Type B pancreatic cell (in vitro differentiated cells): ENCODE measurements at regions not wholly inside any gene's neighbourhood (a gene's known extent, or its start where the extent isn't known, plus 50 kb on each side); places are given as distances from the start of the nearest gene placed in this dataset.
"Not testable (repeated sequence)": the region's sequence is repeated elsewhere in the genome, so short reads cannot be mapped to it uniquely, and the experiment has no call there.

Experiments
- DNase-seq: peaks from one replicate; pipeline ENCODE4 v3.0.0; 2021; ENCODE audit warnings: mixed read lengths; ENCODE audit not compliant: unreplicated experiment; ENCODE audit errors: extremely low spot score
- H3K27ac Mint-ChIP-seq: 2 replicates; pipeline ENCODE4 v1.8.0; 2021; ENCODE audit warnings: mild to moderate bottlenecking, mixed read lengths
- H3K27me3 Mint-ChIP-seq: 2 replicates; pipeline ENCODE4 v1.8.0; 2021; ENCODE audit warnings: mixed read lengths
- H3K36me3 Mint-ChIP-seq: 2 replicates; pipeline ENCODE4 v1.8.0; 2021; ENCODE audit warnings: mixed read lengths
- H3K4me1 Mint-ChIP-seq: one replicate; pipeline ENCODE4 v1.8.0; 2021; ENCODE audit warnings: mixed read lengths; ENCODE audit not compliant: unreplicated experiment
- H3K4me3 Mint-ChIP-seq: 2 replicates; pipeline ENCODE4 v1.8.0; 2021; ENCODE audit warnings: mild to moderate bottlenecking, mixed read lengths
- H3K9me3 Mint-ChIP-seq: 2 replicates; pipeline ENCODE4 v1.8.0; 2021; ENCODE audit warnings: mixed read lengths
- TF ChIP-seq, protein P1 (sequence below): fragments of 200-600 bp; sonication (generic); conservative IDR thresholded peaks from 2 replicates; pipeline ENCODE4 v1.5.0; 2021; ENCODE audit warnings: antibody characterized with exemption, mild to moderate bottlenecking

DNA sequence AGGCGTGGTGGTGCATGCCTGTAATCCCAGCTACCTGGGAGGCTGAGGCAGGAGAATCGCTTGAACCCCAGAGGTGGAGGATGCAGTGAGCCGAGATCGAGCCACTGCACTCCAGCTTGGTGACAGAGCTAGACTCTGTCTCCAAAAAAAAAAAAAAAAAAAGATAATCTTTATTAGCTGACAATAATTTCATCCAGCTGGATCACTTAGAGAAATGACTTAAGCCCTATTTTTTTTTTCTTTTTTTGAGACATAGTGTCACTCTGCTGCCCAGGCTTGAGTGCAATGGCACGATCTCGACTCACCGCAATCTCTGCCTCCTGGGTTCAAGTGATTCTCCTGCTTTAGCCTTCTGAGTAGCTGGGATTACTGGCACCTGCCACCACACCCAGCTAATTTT, 51.6 kb upstream of the MAP4K4 start:
- H3K9me3 Mint-ChIP-seq, H3K36me3 Mint-ChIP-seq, H3K27ac Mint-ChIP-seq, H3K27me3 Mint-ChIP-seq, DNase-seq, H3K4me3 Mint-ChIP-seq, H3K4me1 Mint-ChIP-seq: not testable (repeated sequence)

DNA sequence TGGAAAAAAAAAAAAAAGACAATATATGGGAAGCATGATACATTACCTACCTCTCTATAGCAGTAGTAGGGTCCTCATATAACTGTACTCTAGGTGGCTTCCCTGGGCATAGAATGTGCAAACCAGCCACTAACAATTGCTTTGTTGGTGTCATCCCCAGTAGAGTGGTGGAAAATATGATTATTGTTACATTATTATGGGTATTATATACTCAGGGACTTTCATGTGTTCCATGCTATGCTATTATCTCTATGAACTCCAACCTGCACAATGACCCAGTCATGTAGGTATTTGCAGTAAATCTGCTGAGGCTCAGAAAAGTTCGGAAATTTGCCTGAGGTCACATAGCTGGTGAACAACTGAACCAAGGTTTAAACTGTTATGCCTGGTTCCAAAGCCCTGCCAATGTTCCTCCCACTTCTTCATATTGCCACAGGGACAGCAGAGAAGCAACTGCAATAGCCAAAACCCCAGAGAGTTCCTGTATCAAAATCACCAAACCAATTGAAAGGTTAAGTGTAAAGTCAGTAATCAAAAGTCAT, 52.6 kb upstream of the MAP4K4 start:
- Mint-ChIP-seq H3K27me3 (peaks cover 3% of the 10 kb centered on the region), H3K27ac (no peak overlapping the region), H3K36me3 (no peaks in the 10 kb centered on the region), H3K4me3 (no peak overlapping the region), H3K4me1 (no peaks in the 10 kb centered on the region), H3K9me3 (no peaks in the 10 kb centered on the region)
- no peak for DNase-seq
- TF ChIP-seq, protein P1, sequence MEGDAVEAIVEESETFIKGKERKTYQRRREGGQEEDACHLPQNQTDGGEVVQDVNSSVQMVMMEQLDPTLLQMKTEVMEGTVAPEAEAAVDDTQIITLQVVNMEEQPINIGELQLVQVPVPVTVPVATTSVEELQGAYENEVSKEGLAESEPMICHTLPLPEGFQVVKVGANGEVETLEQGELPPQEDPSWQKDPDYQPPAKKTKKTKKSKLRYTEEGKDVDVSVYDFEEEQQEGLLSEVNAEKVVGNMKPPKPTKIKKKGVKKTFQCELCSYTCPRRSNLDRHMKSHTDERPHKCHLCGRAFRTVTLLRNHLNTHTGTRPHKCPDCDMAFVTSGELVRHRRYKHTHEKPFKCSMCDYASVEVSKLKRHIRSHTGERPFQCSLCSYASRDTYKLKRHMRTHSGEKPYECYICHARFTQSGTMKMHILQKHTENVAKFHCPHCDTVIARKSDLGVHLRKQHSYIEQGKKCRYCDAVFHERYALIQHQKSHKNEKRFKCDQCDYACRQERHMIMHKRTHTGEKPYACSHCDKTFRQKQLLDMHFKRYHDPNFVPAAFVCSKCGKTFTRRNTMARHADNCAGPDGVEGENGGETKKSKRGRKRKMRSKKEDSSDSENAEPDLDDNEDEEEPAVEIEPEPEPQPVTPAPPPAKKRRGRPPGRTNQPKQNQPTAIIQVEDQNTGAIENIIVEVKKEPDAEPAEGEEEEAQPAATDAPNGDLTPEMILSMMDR: no peak

DNA sequence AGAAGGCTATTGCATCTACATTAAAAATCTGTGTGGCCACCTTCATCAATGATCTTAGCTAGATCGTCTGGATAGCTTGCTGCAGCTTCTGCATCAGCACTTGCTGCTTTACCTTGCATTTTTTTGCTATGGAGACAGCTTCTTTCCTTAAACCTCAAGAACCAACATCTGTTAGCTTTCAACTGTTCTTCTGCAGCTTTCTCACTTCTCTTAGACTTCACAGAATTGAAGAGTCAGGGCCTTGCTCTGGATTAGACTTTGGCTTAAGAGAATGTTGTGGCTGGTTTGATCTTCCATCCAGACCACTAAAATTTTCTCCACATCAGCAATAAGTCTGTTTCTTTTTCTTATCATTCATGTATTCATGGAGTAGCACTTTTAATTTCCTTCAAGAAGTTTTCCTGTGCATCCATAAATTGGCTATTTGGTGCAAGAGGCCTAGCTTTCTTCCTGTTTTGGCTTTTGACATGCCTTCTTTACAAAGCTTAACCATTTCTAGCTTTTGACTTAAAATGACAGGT, 54.4 kb upstream of the MAP4K4 start:
- no peak for DNase-seq
- Mint-ChIP-seq H3K4me3 (no peak overlapping the region), H3K9me3 (no peaks in the 10 kb centered on the region), H3K4me1 (no peaks in the 10 kb centered on the region), H3K27me3 (peaks cover 3% of the 10 kb centered on the region), H3K27ac (no peak overlapping the region), H3K36me3 (no peaks in the 10 kb centered on the region)
- TF ChIP-seq, protein P1: no peak

DNA sequence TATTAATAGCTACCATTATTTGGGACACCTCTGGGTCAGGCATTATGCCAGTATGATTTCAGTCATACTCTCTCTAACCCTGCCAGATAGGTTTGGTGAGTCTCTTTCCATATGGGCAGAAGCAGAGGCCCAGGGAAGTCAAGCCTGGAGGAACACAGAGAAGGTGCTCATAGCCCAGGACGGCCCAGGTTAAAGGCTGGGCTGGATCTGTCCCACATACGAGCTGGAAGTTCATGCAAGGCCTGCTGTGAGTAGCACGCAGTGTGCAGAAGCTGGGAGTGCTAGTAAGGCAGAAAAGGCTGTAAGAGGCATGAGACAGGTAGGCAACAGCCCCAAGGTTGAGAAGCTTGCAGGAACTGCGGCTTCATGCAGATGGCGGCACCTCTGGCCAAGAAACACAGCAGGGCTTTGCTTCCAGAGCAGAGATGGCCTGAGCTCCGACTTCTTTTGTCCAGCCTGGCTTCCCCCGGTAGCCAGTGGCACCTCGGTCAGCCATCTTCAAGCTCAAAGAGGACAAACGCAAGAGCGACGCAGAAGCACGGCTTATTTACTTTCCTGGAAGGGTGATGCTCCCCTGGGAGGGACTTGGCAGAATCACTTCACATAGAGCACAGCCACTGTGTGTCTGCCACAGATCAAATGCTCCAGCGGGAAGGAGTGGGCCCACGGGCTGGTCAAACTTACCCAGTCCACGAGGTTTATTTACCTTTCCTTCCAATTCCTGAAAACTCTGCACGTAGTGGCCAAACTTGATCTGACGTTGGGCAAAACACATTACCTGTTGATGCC, 58.5 kb upstream of the MAP4K4 start:
- TF ChIP-seq, protein P1: no peak
- no peaks in the 10 kb centered on the region for H3K36me3 Mint-ChIP-seq
- H3K27ac Mint-ChIP-seq: no peak overlapping the region

DNA sequence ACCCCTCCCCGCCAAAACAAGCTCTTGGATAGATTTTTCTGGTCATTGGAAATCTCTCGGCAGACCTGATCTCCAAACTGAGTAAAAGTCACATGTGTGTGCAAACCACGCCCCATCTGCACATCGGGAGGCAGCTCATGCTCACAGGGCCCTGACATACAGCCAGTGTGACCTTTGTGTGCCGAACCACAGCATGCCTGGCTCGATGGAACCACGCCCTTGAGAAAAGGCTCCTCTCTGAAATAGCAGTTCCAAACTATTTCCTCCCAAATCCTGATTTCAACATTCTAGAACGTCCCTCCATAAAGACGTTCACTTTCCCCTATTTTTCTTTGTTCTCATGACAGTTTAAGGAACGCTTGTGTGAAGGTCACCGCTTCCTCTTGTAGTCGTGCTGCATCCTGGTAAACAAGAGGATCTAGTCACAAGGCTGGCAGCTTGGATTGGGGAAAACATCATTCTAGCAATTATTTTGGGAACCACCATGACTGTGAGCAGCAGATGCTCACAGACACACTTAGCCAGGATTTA, 59.3 kb upstream of the MAP4K4 start:
- Mint-ChIP-seq H3K9me3 (no peaks in the 10 kb centered on the region), H3K27me3 (peaks cover 3% of the 10 kb centered on the region)

More for the DNA sequence above, 58.5 kb upstream of the MAP4K4 start:
- peaks cover 3% of the 10 kb centered on the region for H3K27me3 Mint-ChIP-seq
- no peaks in the 10 kb centered on the region for H3K9me3 Mint-ChIP-seq
- H3K4me3 Mint-ChIP-seq: no peak overlapping the region
- no peak for DNase-seq
- H3K4me1 Mint-ChIP-seq: no peaks in the 10 kb centered on the region

More for the DNA sequence above, 59.3 kb upstream of the MAP4K4 start:
- Mint-ChIP-seq H3K36me3 (no peaks in the 10 kb centered on the region), H3K27ac (no peak overlapping the region), H3K4me3 (no peak overlapping the region), H3K4me1 (no peaks in the 10 kb centered on the region)
- TF ChIP-seq, protein P1: no peak
- DNase-seq: no peak
